ENCODE measurements at regions not wholly inside any gene's neighbourhood (a gene's known extent, or its start where the extent isn't known, plus 50 kb on each side); places are given as distances from the start of the nearest gene placed in this dataset.
A peak's percentile ranks its signal among the peaks of the same experiment; 100 is the strongest.

GRCh38 chr5:120080781-120081180 lies 383.3 kb upstream of the PRR16 start:
- H3K36me3 ChIP-seq (ENCODE audit: control insufficient read depth, insufficient read depth, low read length) = no peaks in the 10 kb centered on the region

DNA sequence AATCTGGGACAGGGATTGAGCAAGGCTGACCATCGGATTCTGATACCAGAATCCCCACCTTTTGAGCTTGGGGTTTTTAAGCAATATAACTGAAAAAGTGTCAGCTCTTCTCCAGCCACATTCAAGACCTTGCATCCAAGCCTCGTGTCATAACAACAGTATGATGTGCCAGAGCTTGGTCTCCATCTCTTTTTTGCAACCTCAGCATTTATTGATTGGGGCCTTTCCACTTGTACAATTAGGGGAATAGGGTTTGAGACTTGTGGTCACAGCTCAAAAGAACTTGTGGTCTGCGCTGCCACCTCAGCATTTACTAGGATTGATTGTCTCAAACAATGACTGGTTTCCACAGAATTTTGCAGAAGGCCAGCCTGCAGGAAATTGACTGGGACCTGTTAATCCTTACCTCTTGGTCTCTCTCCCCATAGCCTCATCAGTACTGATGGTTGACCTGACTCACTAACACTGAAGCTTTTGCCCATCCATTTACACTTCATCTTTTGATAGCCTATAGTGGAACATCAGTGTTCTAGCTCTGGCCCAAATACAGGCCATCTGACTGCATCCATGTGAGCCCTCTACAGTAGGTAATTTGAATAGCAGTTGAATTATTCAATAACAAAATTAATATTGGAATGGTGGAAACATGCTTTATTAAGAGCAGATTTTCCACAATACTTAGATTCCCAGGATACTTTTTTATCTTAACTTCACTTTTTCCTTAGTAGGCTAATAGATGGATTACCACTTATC lies 381.6 kb upstream of the PRR16 start:
- DNase-seq = no peak
- Histone ChIP-seq H3K27ac (ENCODE audit: low read length) (no peak overlapping the region), H3K9me3 (replicated peaks; ENCODE audit: control insufficient read depth, low read depth, low read length) (no peaks in the 10 kb centered on the region), H3K4me1 (ENCODE audit: control insufficient read depth, insufficient read depth, low read length) (no peaks in the 10 kb centered on the region), H3K27me3 (ENCODE audit: control insufficient read depth, insufficient read depth, low read length) (no peaks in the 10 kb centered on the region), H3K36me3 (ENCODE audit: control insufficient read depth, insufficient read depth, low read length) (no peaks in the 10 kb centered on the region), H3K4me3 (ENCODE audit: low read length) (no peak overlapping the region)
- WGBS (ENCODE audit: insufficient coverage) = 100% methylated on average over 1 of the region's 3 CpGs

More at GRCh38 chr5:120080781-120081180, 383.3 kb upstream of the PRR16 start:
- Histone ChIP-seq H3K9me3 (replicated peaks; ENCODE audit: control insufficient read depth, low read depth, low read length) (no peaks in the 10 kb centered on the region), H3K27ac (ENCODE audit: low read length) (no peak overlapping the region), H3K4me1 (ENCODE audit: control insufficient read depth, insufficient read depth, low read length) (no peaks in the 10 kb centered on the region), H3K27me3 (ENCODE audit: control insufficient read depth, insufficient read depth, low read length) (no peaks in the 10 kb centered on the region), H3K4me3 (ENCODE audit: low read length) (no peak overlapping the region)
- DNase-seq = no peak
- WGBS (ENCODE audit: insufficient coverage) = no CpG with 5 or more reads among the region's 3 CpGs

GRCh38 chr5:120083851-120084542 lies 380.1 kb upstream of the PRR16 start:
- H3K9me3 ChIP-seq (replicated peaks; ENCODE audit: control insufficient read depth, low read depth, low read length) = no peaks in the 10 kb centered on the region
- no peaks in the 10 kb centered on the region for H3K4me1 ChIP-seq (ENCODE audit: control insufficient read depth, insufficient read depth, low read length)
- H3K27me3 ChIP-seq (ENCODE audit: control insufficient read depth, insufficient read depth, low read length) = no peaks in the 10 kb centered on the region
- H3K4me3 ChIP-seq (ENCODE audit: low read length) = no peak overlapping the region
- no peak for DNase-seq
- H3K36me3 ChIP-seq (ENCODE audit: control insufficient read depth, insufficient read depth, low read length) = no peaks in the 10 kb centered on the region
- H3K27ac ChIP-seq (ENCODE audit: low read length) = no peak overlapping the region

- no peaks in the 10 kb centered on the region for H3K27me3 ChIP-seq (ENCODE audit: control insufficient read depth, insufficient read depth, low read length)
- H3K4me3 ChIP-seq (ENCODE audit: low read length) = no peak overlapping the region
- WGBS (ENCODE audit: insufficient coverage) = no CpG with 5 or more reads among the region's 2 CpGs
- no peaks in the 10 kb centered on the region for H3K4me1 ChIP-seq (ENCODE audit: control insufficient read depth, insufficient read depth, low read length)
- no peaks in the 10 kb centered on the region for H3K36me3 ChIP-seq (ENCODE audit: control insufficient read depth, insufficient read depth, low read length)
- DNase-seq = peak; percentile 25
- no peak overlapping the region for H3K27ac ChIP-seq (ENCODE audit: low read length)
- H3K9me3 ChIP-seq (replicated peaks; ENCODE audit: control insufficient read depth, low read depth, low read length) = no peaks in the 10 kb centered on the region
Observed at GRCh38 chr5:120084543-120084870, 379.6 kb upstream of the PRR16 start.

DNA sequence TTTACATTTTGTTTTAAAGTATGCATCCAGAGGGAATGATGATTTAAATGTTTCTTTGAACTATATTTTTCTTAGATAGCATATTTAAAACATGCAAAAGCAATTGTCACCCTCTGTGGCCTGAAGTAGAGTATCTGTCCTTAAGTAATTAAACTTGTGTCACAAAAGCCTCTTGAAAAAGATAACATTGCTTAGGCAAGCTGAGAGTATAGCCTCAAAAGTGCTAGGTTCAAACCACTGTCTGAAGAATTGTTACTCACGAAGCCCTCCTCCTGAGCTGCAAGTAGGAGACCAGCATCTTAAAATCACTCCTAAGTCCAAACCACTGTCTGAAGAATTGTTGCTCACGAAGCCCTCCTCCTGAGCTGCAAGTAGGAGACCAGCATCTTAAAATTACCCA lies 378.0 kb upstream of the PRR16 start:
- 71% methylated on average over 1 of the region's 2 CpGs for WGBS (ENCODE audit: insufficient coverage)
- H3K27me3 ChIP-seq (ENCODE audit: control insufficient read depth, insufficient read depth, low read length) = no peaks in the 10 kb centered on the region
- H3K4me1 ChIP-seq (ENCODE audit: control insufficient read depth, insufficient read depth, low read length) = no peaks in the 10 kb centered on the region
- no peak for DNase-seq
- no peaks in the 10 kb centered on the region for H3K36me3 ChIP-seq (ENCODE audit: control insufficient read depth, insufficient read depth, low read length)
- no peak overlapping the region for H3K27ac ChIP-seq (ENCODE audit: low read length)
- no peak overlapping the region for H3K4me3 ChIP-seq (ENCODE audit: low read length)
- H3K9me3 ChIP-seq (replicated peaks; ENCODE audit: control insufficient read depth, low read depth, low read length) = no peaks in the 10 kb centered on the region

DNA sequence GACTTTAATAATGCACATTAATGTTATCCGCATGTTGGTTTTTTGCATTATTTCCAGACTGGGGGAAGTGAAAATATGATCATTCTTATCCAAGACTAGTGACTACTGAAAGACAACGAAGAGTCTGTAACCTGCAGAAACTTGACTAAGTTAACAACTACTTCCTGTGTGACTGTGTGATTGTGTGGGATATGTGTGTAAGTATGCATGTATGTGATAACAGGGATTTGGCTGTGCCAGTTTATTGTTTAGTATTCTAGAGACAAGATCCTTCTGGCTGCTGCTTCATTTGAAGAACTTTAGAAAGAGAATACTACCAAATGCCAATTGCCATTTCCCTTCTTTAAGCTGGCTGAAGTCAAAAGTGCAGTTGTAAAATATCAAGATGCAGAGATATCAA lies 375.7 kb upstream of the PRR16 start:
- Histone ChIP-seq H3K4me1 (ENCODE audit: control insufficient read depth, insufficient read depth, low read length) (no peaks in the 10 kb centered on the region), H3K27ac (ENCODE audit: low read length) (no peak overlapping the region), H3K36me3 (ENCODE audit: control insufficient read depth, insufficient read depth, low read length) (no peaks in the 10 kb centered on the region), H3K27me3 (ENCODE audit: control insufficient read depth, insufficient read depth, low read length) (no peaks in the 10 kb centered on the region), H3K4me3 (ENCODE audit: low read length) (no peak overlapping the region), H3K9me3 (replicated peaks; ENCODE audit: control insufficient read depth, low read depth, low read length) (no peaks in the 10 kb centered on the region)
- DNase-seq = no peak
- no CpG with 5 or more reads among the region's 2 CpGs for WGBS (ENCODE audit: insufficient coverage)

- Histone ChIP-seq H3K36me3 (ENCODE audit: control insufficient read depth, insufficient read depth, low read length) (no peaks in the 10 kb centered on the region), H3K27ac (ENCODE audit: low read length) (no peak overlapping the region), H3K4me3 (ENCODE audit: low read length) (no peak overlapping the region), H3K4me1 (ENCODE audit: control insufficient read depth, insufficient read depth, low read length) (no peaks in the 10 kb centered on the region), H3K27me3 (ENCODE audit: control insufficient read depth, insufficient read depth, low read length) (no peaks in the 10 kb centered on the region), H3K9me3 (replicated peaks; ENCODE audit: control insufficient read depth, low read depth, low read length) (no peaks in the 10 kb centered on the region)
- WGBS (ENCODE audit: insufficient coverage) = no CpG with 5 or more reads among the region's 1 CpG
- no peak for DNase-seq
Observed at GRCh38 chr5:120088836-120089235, 375.3 kb upstream of the PRR16 start.

GRCh38 chr5:120091376-120091948 lies 372.6 kb upstream of the PRR16 start:
- no peaks in the 10 kb centered on the region for H3K9me3 ChIP-seq (replicated peaks; ENCODE audit: control insufficient read depth, low read depth, low read length)
- H3K27me3 ChIP-seq (ENCODE audit: control insufficient read depth, insufficient read depth, low read length) = no peaks in the 10 kb centered on the region
- DNase-seq = no peak
- H3K4me3 ChIP-seq (ENCODE audit: low read length) = no peak overlapping the region
- no CpG with 5 or more reads among the region's 3 CpGs for WGBS (ENCODE audit: insufficient coverage)
- no peaks in the 10 kb centered on the region for H3K36me3 ChIP-seq (ENCODE audit: control insufficient read depth, insufficient read depth, low read length)
- peaks cover 2% of the 10 kb centered on the region for H3K4me1 ChIP-seq (ENCODE audit: control insufficient read depth, insufficient read depth, low read length)
- H3K27ac ChIP-seq (ENCODE audit: low read length) = no peak overlapping the region

- H3K27me3 ChIP-seq (ENCODE audit: control insufficient read depth, insufficient read depth, low read length) = no peaks in the 10 kb centered on the region
- no CpG with 5 or more reads among the region's 2 CpGs for WGBS (ENCODE audit: insufficient coverage)
- no peak overlapping the region for H3K4me3 ChIP-seq (ENCODE audit: low read length)
- no peak overlapping the region for H3K27ac ChIP-seq (ENCODE audit: low read length)
- peaks cover 2% of the 10 kb centered on the region for H3K4me1 ChIP-seq (ENCODE audit: control insufficient read depth, insufficient read depth, low read length)
- DNase-seq = no peak
- no peaks in the 10 kb centered on the region for H3K36me3 ChIP-seq (ENCODE audit: control insufficient read depth, insufficient read depth, low read length)
- no peaks in the 10 kb centered on the region for H3K9me3 ChIP-seq (replicated peaks; ENCODE audit: control insufficient read depth, low read depth, low read length)
Observed at GRCh38 chr5:120092649-120093048, 371.5 kb upstream of the PRR16 start.

- Histone ChIP-seq H3K4me1 (ENCODE audit: control insufficient read depth, insufficient read depth, low read length) (peaks cover 2% of the 10 kb centered on the region), H3K36me3 (ENCODE audit: control insufficient read depth, insufficient read depth, low read length) (no peaks in the 10 kb centered on the region), H3K27me3 (ENCODE audit: control insufficient read depth, insufficient read depth, low read length) (no peaks in the 10 kb centered on the region), H3K9me3 (replicated peaks; ENCODE audit: control insufficient read depth, low read depth, low read length) (no peaks in the 10 kb centered on the region), H3K27ac (ENCODE audit: low read length) (no peak overlapping the region), H3K4me3 (ENCODE audit: low read length) (no peak overlapping the region)
- WGBS (ENCODE audit: insufficient coverage) = 94% methylated on average over 2 of the region's 7 CpGs
- no peak for DNase-seq
Observed at GRCh38 chr5:120093178-120093577, 370.9 kb upstream of the PRR16 start.

Measured in muscle of leg (tissue), 3 donors.